Activated T-cell treated with anti-CD3 and anti-CD28 coated beads, Interleukin-2, amount 50 U/mL, for 24 hours (primary cell): ENCODE measurements at regions not wholly inside any gene's neighbourhood (a gene's known extent, or its start where the extent isn't known, plus 50 kb on each side); places are given as distances from the start of the nearest gene placed in this dataset.

ENCODE experiments used
- DNase-seq: peaks from one replicate; pipeline ENCODE4 v3.0.0-alpha.2; 2020
- H3K27ac Mint-ChIP-seq: 2 replicates; pipeline ENCODE4 v1.8.0; 2020; ENCODE audit warnings: mild to moderate bottlenecking, mixed read lengths
- H3K27me3 Mint-ChIP-seq: 2 replicates; pipeline ENCODE4 v1.8.0; 2020; ENCODE audit warnings: mixed read lengths
- H3K36me3 Mint-ChIP-seq: 2 replicates; pipeline ENCODE4 v1.8.0; 2020; ENCODE audit warnings: low read depth, mixed read lengths
- H3K4me1 Mint-ChIP-seq: 2 replicates; pipeline ENCODE4 v1.8.0; 2020; ENCODE audit warnings: low read depth, mixed read lengths
- H3K4me3 Mint-ChIP-seq: 2 replicates; pipeline ENCODE4 v1.8.0; 2020; ENCODE audit warnings: mild to moderate bottlenecking, moderate library complexity, mixed read lengths
- H3K9me3 Mint-ChIP-seq: 2 replicates; pipeline ENCODE4 v1.8.0; 2020; ENCODE audit warnings: mixed read lengths

DNA sequence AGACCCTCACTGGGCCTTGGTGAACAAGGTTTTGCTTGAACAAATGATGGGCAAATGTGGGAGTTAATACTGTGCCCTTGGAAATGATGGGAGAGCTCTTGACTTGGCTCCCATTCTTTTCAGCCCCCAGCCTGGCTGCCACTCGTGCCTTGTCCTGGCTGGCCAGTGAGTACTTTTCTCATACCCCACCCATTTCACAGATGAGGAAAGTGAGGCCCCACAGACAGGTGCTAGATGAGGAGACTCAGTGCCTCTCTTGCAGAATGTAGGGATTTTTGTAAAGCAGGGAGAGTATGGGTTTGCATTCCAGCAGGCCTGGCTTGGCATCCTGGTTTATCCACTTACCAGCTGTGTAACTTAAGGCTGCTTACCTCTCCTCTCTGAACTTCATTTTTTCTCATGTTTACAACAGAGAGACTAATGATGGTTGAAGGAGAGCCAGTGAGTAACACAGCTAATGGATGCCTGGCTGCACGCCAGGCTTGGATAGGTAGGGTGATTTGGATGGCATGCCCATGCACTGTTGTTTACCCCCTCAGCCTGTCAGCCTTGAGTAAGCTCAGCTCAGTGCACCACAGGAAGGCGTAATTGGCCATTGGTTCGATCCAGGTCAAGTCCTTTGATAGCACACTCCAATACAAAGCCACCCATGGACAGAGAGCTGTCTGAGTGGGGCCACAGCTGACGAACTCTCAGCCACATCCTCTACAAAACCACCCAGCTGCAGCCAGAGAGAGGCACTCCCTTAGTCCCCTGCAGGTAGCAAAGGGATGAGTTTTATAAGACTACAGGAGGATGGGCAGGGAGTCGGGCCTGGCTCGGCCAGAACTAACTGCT is 436.8 kb downstream of the RPS24 start:
- Mint-ChIP-seq H3K4me3 (no peak overlapping the region), H3K27me3 (no peaks in the 10 kb centered on the region), H3K36me3 (no peaks in the 10 kb centered on the region), H3K27ac (no peak overlapping the region), H3K4me1 (no peaks in the 10 kb centered on the region), H3K9me3 (no peaks in the 10 kb centered on the region)
- DNase-seq = no peak

DNA sequence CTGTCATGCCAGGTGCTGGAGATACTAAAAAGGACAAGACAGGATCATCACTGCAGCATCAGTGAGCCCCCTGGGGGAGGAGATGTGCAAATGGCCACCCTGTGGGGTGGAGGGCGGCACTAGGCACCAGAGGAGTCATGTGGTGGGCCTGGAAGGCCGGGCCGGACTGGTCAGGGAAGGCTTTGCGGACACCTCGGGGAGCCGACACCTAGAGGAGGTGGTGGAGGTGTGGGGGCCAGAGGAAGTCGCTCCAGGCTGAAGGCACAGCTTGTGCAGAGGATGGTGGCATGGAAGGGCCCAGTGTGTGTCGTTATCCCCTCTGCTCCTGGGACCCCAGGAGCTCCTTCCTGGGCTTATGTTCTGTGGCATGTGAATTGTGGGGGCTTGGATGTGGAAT is 437.7 kb downstream of the RPS24 start:
- Mint-ChIP-seq H3K9me3 (no peaks in the 10 kb centered on the region), H3K27ac (no peak overlapping the region), H3K4me3 (no peak overlapping the region), H3K27me3 (no peaks in the 10 kb centered on the region), H3K4me1 (no peaks in the 10 kb centered on the region), H3K36me3 (no peaks in the 10 kb centered on the region)
- no peak for DNase-seq

DNA sequence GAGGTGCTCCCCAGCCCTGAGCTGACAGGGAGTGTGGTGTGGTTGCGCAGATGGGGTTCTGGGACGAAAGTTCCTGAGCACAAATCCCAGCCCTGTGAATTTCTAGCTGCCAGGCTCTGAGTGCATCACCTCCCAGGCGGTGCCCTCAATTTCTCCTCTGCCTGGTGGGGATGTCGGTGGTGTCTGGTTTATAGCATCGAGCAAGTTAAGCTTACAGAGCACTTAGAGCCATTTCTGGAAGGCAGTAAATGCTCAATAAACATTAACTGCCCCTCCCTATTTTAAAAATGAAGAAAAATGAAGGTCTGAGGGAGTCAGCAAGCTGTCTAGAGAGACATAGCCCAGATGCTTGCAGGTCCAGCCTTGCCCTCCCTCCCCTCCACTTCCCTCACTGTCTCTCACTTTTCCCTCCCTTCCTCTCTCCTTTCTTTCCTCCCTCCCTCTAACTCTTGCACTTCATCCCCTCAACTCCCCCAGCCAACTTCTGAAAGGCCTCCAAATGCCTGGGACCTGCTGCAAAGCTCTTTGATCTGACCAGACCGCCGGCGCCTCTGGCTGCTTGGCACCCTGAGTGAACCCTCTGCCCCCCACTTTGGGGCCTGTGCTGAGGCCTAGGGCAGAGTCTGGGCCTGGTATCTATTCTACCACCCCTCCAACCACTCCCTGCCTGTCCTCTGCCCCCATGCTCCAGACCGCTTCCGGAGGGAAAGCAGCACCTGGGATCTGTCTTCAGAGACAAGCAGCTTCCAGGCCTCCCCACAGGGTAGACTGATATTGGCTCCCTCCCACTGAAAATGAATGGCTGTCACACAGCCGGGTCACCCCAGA is 438.3 kb downstream of the RPS24 start:
- no peaks in the 10 kb centered on the region for H3K36me3 Mint-ChIP-seq
- no peak overlapping the region for H3K27ac Mint-ChIP-seq
- H3K4me3 Mint-ChIP-seq = no peak overlapping the region
- no peak for DNase-seq
- H3K9me3 Mint-ChIP-seq = no peaks in the 10 kb centered on the region
- peaks cover 1% of the 10 kb centered on the region for H3K27me3 Mint-ChIP-seq
- H3K4me1 Mint-ChIP-seq = no peaks in the 10 kb centered on the region

DNA sequence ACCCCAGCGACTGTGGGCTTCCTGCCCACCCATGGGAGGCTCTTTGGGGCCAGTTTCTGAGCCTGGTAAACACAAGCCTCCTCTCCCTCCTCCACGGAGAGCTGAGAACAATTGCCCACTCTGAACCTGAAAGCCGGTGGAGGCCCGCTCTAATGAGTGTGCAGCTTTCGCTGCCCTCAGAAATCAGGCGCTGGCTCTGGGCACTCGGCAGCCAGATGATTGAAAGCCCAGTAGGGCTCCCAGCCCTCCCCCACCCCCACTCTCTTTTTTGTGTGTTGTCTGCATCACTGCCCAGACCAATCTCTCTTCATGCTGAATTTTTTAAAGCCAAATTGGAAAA is 438.9 kb downstream of the RPS24 start:
- H3K9me3 Mint-ChIP-seq = no peaks in the 10 kb centered on the region
- no peak overlapping the region for H3K27ac Mint-ChIP-seq
- no peak for DNase-seq
- no peaks in the 10 kb centered on the region for H3K36me3 Mint-ChIP-seq
- peaks cover 2% of the 10 kb centered on the region for H3K27me3 Mint-ChIP-seq
- no peaks in the 10 kb centered on the region for H3K4me1 Mint-ChIP-seq
- H3K4me3 Mint-ChIP-seq = no peak overlapping the region

DNA sequence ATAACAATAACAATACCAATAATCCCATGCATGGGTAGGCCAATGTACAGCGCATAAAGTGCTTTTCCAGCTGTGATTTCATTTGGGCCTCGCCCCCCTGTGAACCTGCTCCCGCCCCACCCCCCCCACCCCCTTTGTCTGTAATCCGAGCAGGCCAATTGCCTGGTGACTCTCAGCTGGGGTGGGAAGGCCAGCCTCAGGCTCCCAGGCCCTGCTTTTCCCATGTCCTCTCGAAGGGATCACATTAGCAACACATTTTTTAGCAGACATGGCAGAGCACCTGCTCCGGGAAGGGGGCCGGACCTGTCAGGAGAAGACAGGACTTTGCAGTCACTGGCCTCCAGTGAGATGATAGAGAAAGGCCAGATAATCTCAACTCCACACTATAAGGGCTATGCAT is 439.3 kb downstream of the RPS24 start:
- Mint-ChIP-seq H3K27ac (no peak overlapping the region), H3K27me3 (peaks cover 2% of the 10 kb centered on the region), H3K4me3 (no peak overlapping the region), H3K4me1 (no peaks in the 10 kb centered on the region), H3K9me3 (no peaks in the 10 kb centered on the region), H3K36me3 (no peaks in the 10 kb centered on the region)
- no peak for DNase-seq

DNA sequence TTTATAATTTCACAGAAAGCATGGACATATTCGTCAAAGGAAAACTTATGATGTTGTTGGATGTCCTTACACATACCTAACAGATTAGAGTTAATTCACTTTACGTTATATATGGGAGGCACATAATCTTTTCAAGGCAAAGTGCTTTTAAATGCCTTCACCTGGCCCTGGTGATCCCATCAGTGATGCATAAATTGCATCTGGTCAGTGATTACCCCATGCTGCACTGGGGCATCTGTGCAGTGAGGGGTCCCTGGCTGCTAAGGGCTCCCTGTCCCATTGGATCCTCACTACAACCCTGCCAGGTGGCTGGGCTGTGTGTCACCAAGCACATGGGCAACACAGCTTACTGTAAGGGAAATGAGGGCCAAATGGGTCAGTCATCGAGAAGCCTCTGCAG is 441.1 kb downstream of the RPS24 start:
- H3K4me1 Mint-ChIP-seq = no peaks in the 10 kb centered on the region
- H3K27me3 Mint-ChIP-seq = peaks cover 11% of the 10 kb centered on the region
- H3K27ac Mint-ChIP-seq = no peak overlapping the region
- DNase-seq = no peak
- H3K4me3 Mint-ChIP-seq = no peak overlapping the region
- no peaks in the 10 kb centered on the region for H3K9me3 Mint-ChIP-seq
- no peaks in the 10 kb centered on the region for H3K36me3 Mint-ChIP-seq

DNA sequence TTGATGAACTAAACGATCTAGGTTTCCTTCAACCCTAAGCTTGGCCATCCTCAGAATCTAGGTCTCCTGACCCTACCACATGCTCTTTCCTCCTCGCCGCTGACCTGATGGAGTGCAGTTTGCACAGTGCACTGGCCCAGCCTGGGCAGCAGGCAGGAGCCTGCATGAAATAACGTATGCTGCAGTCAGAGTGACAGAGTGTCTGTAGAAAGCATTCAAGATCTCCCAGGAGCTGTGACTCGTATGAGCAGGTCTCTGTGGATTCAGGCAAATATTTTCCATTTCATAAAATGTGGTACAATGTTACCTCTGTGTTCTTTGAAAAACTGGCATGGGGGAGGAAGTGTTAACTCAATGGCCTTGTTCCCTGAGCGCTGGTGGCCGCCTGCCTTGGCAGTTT is 441.8 kb downstream of the RPS24 start:
- Mint-ChIP-seq H3K9me3 (no peaks in the 10 kb centered on the region), H3K27me3 (peaks cover 13% of the 10 kb centered on the region)

DNA sequence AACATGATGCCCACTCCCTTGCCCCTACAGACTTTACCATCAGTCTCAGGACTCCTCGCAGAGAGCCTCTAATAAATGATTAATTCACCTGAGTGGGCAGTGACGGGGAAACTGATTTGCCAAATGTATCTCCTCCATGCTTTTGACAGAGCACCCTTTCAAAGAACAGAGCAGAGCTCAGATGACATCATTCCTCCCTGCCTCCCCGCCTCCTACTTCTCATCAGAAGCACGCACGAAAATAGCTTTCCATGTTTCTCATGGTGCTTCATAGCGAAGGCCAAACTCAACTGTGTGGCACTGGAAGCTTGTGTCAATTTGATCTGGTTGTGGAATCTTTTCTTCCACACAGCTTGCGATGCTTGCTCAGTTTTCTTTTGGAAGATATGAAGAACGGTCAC is 442.5 kb downstream of the RPS24 start:
- Mint-ChIP-seq H3K27me3 (peaks cover 13% of the 10 kb centered on the region), H3K4me1 (no peaks in the 10 kb centered on the region), H3K36me3 (no peaks in the 10 kb centered on the region), H3K4me3 (no peak overlapping the region), H3K27ac (no peak overlapping the region), H3K9me3 (no peaks in the 10 kb centered on the region)
- DNase-seq = no peak

More for the DNA sequence above, 441.8 kb downstream of the RPS24 start:
- Mint-ChIP-seq H3K4me3 (no peak overlapping the region), H3K27ac (no peak overlapping the region), H3K4me1 (no peaks in the 10 kb centered on the region), H3K36me3 (no peaks in the 10 kb centered on the region)
- no peak for DNase-seq

DNA sequence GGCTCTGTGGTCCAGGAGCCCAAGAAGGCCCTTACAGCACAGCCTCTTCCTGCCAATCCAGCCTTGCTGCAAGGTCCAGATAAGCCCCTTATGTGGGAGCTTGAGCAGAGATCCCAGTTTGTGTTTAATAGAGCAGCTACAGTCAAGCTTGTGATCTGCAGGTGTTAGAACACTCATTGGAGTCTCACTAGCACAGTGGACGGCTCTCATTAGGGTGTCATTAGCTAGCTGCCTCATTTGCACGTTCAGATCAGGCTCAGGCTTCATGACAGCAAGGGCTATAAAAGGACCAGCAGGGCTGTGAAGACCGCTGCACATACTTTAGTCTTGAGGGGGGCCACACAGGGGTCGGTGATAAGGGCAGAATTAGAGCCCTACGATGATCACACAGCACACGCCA is 443.2 kb downstream of the RPS24 start:
- no peak overlapping the region for H3K4me3 Mint-ChIP-seq
- peaks cover 13% of the 10 kb centered on the region for H3K27me3 Mint-ChIP-seq
- no peaks in the 10 kb centered on the region for H3K4me1 Mint-ChIP-seq
- DNase-seq = no peak
- H3K27ac Mint-ChIP-seq = no peak overlapping the region
- H3K9me3 Mint-ChIP-seq = no peaks in the 10 kb centered on the region
- no peaks in the 10 kb centered on the region for H3K36me3 Mint-ChIP-seq

DNA sequence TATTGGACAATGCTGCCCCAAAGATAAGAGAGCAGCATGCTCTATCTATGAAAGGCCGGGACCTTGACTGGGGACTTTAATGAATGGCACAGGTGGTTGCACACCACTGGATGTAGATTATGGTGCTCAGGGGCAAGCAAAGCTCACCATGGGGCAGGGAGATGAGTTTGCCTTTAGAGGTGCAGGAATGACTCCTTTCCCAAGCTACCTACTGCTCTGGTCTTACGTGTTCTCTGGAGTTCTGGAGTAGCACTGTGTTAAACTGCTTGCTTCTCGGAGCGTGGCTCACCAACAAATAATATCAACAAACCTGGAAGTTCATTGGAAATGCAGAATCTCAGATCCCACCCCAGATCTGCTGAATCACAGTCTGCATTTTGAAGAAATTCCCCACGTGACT is 445.3 kb downstream of the RPS24 start:
- no peak overlapping the region for H3K27ac Mint-ChIP-seq
- no peak overlapping the region for H3K4me3 Mint-ChIP-seq
- no peaks in the 10 kb centered on the region for H3K9me3 Mint-ChIP-seq
- H3K4me1 Mint-ChIP-seq = no peaks in the 10 kb centered on the region
- DNase-seq = no peak
- H3K27me3 Mint-ChIP-seq = peaks cover 14% of the 10 kb centered on the region
- H3K36me3 Mint-ChIP-seq = no peaks in the 10 kb centered on the region

DNA sequence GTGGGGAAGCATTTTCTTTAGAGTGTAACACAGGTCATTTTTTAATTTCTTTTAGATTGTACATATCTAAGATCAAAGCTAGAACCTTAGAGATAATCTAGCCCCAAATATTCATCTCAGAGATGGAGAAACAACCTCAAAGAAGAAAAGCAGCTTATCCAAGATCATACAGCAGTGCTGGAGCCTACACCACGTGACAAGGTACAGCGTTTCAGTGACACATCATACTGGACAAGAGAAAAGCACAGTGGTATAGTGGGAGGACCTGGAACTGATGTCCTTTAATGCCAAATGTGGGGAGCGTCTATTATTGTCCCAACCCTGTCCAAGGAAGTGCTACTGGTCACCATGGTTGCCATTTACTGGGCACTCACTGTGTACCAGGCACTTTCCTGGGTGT is 445.8 kb downstream of the RPS24 start:
- Mint-ChIP-seq H3K36me3 (no peaks in the 10 kb centered on the region), H3K4me1 (no peaks in the 10 kb centered on the region), H3K9me3 (no peaks in the 10 kb centered on the region), H3K27me3 (peaks cover 19% of the 10 kb centered on the region), H3K4me3 (no peak overlapping the region), H3K27ac (no peak overlapping the region)
- no peak for DNase-seq

DNA sequence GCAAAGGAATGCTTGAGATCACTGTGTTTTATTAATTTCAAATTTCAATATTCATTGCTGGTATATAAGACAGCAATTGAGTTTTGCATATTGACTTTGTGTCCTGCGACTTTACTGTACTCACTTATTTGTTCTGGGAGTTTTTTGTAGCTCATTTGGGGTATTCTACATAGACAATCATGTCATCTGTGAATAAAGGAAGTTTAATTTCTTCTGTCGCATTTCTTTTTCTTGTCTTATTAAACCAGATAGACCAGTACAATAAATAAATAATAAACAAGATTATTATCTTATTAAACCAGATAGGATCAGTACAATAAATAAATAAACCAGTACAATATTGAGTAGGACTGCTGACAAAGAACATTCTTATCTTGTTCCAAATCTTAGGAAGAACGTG is 448.2 kb downstream of the RPS24 start:
- Mint-ChIP-seq H3K27me3 (peaks cover 31% of the 10 kb centered on the region), H3K4me3 (no peak overlapping the region), H3K36me3 (no peaks in the 10 kb centered on the region), H3K4me1 (no peaks in the 10 kb centered on the region), H3K27ac (no peak overlapping the region), H3K9me3 (no peaks in the 10 kb centered on the region)
- no peak for DNase-seq

DNA sequence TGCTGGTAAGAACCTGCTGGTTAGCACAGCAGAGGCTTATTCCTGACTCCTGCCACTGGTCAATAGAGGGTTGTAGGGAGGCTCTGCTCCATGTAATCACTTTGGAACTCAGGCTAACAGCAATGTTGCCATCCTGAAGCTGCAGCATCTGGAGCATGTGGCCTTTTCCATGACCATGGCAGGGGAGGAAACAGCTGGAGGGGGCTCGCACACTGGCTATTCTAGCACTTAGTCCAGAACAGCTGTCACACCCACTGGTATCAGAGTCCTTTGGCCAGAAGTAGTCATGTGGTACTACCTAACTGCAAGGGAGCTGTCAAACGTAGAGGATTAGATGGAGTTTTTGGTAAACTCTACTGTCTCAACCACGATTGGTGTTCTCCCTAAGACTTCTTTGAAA is 450.0 kb downstream of the RPS24 start:
- no peak overlapping the region for H3K27ac Mint-ChIP-seq
- peaks cover 38% of the 10 kb centered on the region for H3K27me3 Mint-ChIP-seq
- no peak overlapping the region for H3K4me3 Mint-ChIP-seq
- no peaks in the 10 kb centered on the region for H3K36me3 Mint-ChIP-seq
- no peaks in the 10 kb centered on the region for H3K9me3 Mint-ChIP-seq
- no peaks in the 10 kb centered on the region for H3K4me1 Mint-ChIP-seq
- no peak for DNase-seq

DNA sequence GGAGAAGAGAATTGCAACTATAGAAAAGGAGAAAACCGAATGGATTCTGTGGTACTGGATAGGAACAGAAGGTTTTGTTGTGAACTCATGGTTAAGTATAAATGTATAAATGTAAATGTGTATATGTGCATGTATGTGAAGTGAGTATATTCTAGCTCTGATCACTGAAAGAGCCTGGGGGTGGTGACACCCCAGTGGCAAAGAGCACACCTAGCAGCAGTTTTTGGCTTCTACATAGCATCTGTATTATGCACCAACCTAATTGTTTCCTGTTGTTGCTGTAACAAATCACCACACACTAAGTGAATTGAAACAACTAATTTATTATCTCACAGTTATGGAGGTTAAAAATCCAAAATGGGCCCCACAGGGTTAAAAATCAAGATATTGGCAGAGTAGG is 455.4 kb downstream of the RPS24 start:
- DNase-seq = no peak
- no peak overlapping the region for H3K27ac Mint-ChIP-seq
- H3K36me3 Mint-ChIP-seq = no peaks in the 10 kb centered on the region
- H3K4me1 Mint-ChIP-seq = peaks cover 3% of the 10 kb centered on the region
- peaks cover 20% of the 10 kb centered on the region for H3K9me3 Mint-ChIP-seq
- peaks cover 52% of the 10 kb centered on the region for H3K27me3 Mint-ChIP-seq
- no peak overlapping the region for H3K4me3 Mint-ChIP-seq

DNA sequence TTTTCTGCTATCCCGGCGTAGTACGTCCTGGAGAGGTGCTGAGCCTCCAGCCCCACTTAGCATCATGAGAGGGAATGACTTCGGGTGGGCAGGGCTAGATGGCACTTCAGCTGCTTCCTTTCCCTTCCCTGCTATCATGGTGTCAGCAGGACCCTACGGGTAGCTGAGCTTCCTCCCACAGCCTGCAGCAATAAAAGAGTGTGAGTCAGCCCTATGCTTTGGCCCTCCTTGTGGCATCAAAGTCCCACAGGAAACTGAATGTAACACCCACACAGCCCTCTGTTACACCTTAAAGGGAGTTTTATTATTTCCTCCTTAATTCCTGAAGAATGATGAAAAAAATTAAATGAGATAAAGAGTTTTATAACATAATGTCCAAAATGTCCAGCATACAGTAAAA is 458.1 kb downstream of the RPS24 start:
- Mint-ChIP-seq H3K36me3 (no peaks in the 10 kb centered on the region), H3K27me3 (peaks cover 48% of the 10 kb centered on the region)
- no peak for DNase-seq

More for the DNA sequence above, 458.1 kb downstream of the RPS24 start:
- no peak overlapping the region for H3K4me3 Mint-ChIP-seq
- peaks cover 22% of the 10 kb centered on the region for H3K9me3 Mint-ChIP-seq
- peaks cover 3% of the 10 kb centered on the region for H3K4me1 Mint-ChIP-seq
- no peak overlapping the region for H3K27ac Mint-ChIP-seq
